ENCODE measurements at regions not wholly inside any gene's neighbourhood (a gene's known extent, or its start where the extent isn't known, plus 50 kb on each side); places are given as distances from the start of the nearest gene placed in this dataset.

DNA sequence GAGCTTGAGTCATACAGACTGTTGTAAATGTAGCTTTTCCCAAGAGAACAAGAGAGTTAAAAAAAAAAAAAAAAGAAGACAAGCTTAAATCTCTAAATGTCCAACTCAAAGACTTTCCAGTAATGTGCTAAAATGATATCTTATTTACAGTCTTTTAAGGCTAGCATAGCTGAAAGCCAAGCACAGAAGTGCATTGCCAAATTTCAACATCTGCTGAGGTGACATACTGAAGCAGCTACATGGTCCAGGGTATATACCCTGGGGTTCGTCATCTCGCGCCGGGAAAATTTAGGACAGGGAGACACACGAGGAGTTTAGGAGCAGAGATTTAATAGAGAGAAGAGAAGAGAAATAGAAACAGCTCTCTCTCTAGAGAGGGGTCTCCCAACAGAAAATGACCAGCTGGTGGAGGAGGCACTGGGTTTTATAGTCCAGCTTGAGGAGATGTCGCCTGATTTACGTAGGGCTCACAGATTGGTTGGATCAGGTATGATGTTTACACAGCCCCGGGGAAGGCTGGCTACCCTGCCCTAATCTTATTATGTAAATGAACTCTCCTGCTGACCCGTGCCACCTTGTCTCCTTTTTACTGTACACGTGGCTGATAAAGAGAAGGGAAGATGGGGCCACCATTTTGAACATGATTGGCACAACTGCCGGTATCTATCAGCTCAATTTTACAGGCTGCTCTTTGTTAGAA, 172.7 kb downstream of the TRIM33 start:
- no peak overlapping the region for H3K4me3 ChIP-seq
- no peak overlapping the region for H3K27ac ChIP-seq
- DNase-seq (no peak), ATAC-seq (no peak)
- no peaks in the 10 kb centered on the region for H3K27me3 ChIP-seq (ENCODE audit: insufficient read depth in 3 of 3, low read length in 2 of 3)
- no peaks in the 10 kb centered on the region for H3K4me1 ChIP-seq
- no peaks in the 10 kb centered on the region for H3K9me3 ChIP-seq
- intact Hi-C loops (cut with DNase I): no loop called here
- H3K36me3 ChIP-seq (ENCODE audit: insufficient read depth in 1 of 2, low read depth in 1 of 2): no peaks in the 10 kb centered on the region
- no peak for TF ChIP-seq CTCF (IDR thresholded peaks at IDR 0.05)
- 68 to 73% (median 70%) methylated on average over 11 of the region's 11 CpGs for WGBS, 3 donors

- ATAC-seq: no peak
Measured at GRCh38 chr1:114337417-114337816, 173.6 kb downstream of the TRIM33 start.

DNA sequence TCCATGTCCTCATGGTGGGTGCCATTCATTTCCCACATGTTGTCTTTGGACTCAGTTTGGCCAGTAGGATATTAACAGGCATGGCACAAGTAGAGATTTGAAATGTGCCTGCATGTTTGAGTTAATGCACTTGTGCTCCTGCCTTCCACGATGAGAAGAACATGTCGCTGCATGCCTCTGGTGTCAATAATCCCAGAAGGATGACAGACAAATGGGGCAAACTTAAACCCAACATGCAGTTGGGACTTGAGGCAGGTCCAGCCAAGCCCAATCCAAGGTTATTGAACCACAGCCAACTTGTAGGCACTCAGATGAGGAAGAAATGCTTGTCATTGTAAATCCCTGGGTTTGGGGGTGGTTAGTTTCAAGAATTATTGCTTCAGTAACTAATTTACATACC, 174.6 kb downstream of the TRIM33 start:
- no peak for TF ChIP-seq CTCF (IDR thresholded peaks at IDR 0.05)
- H3K4me3 ChIP-seq: no peak overlapping the region
- H3K36me3 ChIP-seq (ENCODE audit: insufficient read depth in 1 of 2, low read depth in 1 of 2): no peaks in the 10 kb centered on the region
- intact Hi-C loops (cut with DNase I): no loop called here
- DNase-seq (no peak), ATAC-seq (no peak)
- WGBS, 3 donors: 75 to 95% (median 90%) methylated on average over 2 of the region's 2 CpGs
- H3K27ac ChIP-seq: no peak overlapping the region
- no peaks in the 10 kb centered on the region for H3K9me3 ChIP-seq
- H3K27me3 ChIP-seq (ENCODE audit: insufficient read depth in 3 of 3, low read length in 2 of 3): peaks cover 0 to 4% (median 0%) of the 10 kb centered on the region in 3 donors
- H3K4me1 ChIP-seq: no peaks in the 10 kb centered on the region

More at GRCh38 chr1:114337417-114337816, 173.6 kb downstream of the TRIM33 start:
- TF ChIP-seq CTCF (IDR thresholded peaks at IDR 0.05): no peak
- no peak overlapping the region for H3K27ac ChIP-seq
- 79 to 82% (median 81%) methylated on average over 4 of the region's 4 CpGs for WGBS, 3 donors
- no peak for DNase-seq
- intact Hi-C loops (cut with DNase I): no loop called here
- no peaks in the 10 kb centered on the region for H3K27me3 ChIP-seq (ENCODE audit: insufficient read depth in 3 of 3, low read length in 2 of 3)
- H3K36me3 ChIP-seq (ENCODE audit: insufficient read depth in 1 of 2, low read depth in 1 of 2): no peaks in the 10 kb centered on the region
- no peaks in the 10 kb centered on the region for H3K9me3 ChIP-seq
- H3K4me1 ChIP-seq: no peaks in the 10 kb centered on the region
- H3K4me3 ChIP-seq: no peak overlapping the region

- intact Hi-C loops (cut with DNase I): no loop called here
- no peaks in the 10 kb centered on the region for H3K4me1 ChIP-seq
- TF ChIP-seq CTCF (IDR thresholded peaks at IDR 0.05): no peak
- no peak overlapping the region for H3K4me3 ChIP-seq
- peaks cover 0 to 7% (median 0%) of the 10 kb centered on the region in 3 donors for H3K27me3 ChIP-seq (ENCODE audit: insufficient read depth in 3 of 3, low read length in 2 of 3)
- DNase-seq (no peak), ATAC-seq (no peak)
- no peak overlapping the region for H3K27ac ChIP-seq
- H3K36me3 ChIP-seq (ENCODE audit: insufficient read depth in 1 of 2, low read depth in 1 of 2): no peaks in the 10 kb centered on the region
- H3K9me3 ChIP-seq: no peaks in the 10 kb centered on the region
Measured at GRCh38 chr1:114335273-114335672, 175.7 kb downstream of the TRIM33 start.

DNA sequence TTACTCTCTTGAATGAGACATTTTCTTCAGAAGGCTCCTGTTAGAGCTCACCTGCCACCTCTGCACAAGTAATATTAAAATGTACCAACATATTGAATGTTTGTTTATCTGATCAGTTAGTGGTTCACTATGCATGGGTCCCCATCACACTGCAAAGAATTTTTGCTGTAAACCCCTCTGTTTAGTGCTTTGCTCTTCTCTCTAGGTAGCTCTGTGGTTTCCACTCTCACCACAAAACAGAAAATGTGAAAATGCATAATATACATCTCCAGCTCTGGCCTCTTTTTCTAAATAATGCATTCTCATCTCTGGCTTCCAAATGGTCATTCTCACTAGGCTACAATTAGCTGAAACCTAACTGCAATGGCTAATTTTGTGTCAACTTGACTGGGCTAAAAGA, 176.7 kb downstream of the TRIM33 start:
- DNase-seq (no peak), ATAC-seq (no peak)
- Histone ChIP-seq H3K27ac (no peak overlapping the region), H3K36me3 (ENCODE audit: insufficient read depth in 1 of 2, low read depth in 1 of 2) (no peaks in the 10 kb centered on the region), H3K9me3 (no peaks in the 10 kb centered on the region), H3K4me1 (no peaks in the 10 kb centered on the region), H3K27me3 (ENCODE audit: insufficient read depth in 3 of 3, low read length in 2 of 3) (peaks cover 0 to 7% (median 0%) of the 10 kb centered on the region in 3 donors), H3K4me3 (no peak overlapping the region)
- no peak for TF ChIP-seq CTCF (IDR thresholded peaks at IDR 0.05)
- intact Hi-C loops (cut with DNase I): no loop called here
